K562 (cell line): ENCODE measurements at regions not wholly inside any gene's neighbourhood (a gene's known extent, or its start where the extent isn't known, plus 50 kb on each side); places are given as distances from the start of the nearest gene placed in this dataset.

Experiments used
- E2F4 ChIP-seq: sonication (generic); formaldehyde crosslinking; IDR thresholded peaks from 2 replicates; pipeline ENCODE4 v1.8.0; 2022; ENCODE audit warnings: mild to moderate bottlenecking, low read depth, missing genetic modification reagents
- POLR2A ChIP-seq: fragments of 450-650 bp; conservative IDR thresholded peaks from 2 replicates; pipeline ENCODE4 v1.6.1; 2016
- POLR2AphosphoS5 ChIP-seq: IDR thresholded peaks from 2 replicates; pipeline ENCODE4 v1.6.1; 2011; ENCODE audit warnings: mild to moderate bottlenecking, low read depth, low read length, moderate library complexity; ENCODE audit not compliant: control insufficient read depth, insufficient read depth

- TF ChIP-seq E2F4 (no peak), POLR2A (no peak), POLR2AphosphoS5 (no peak)
These were observed 181.4 kb upstream of the PARP11 start for GRCh38 chr12:4054630-4055029.
